ENCODE measurements at regions not wholly inside any gene's neighbourhood (a gene's known extent, or its start where the extent isn't known, plus 50 kb on each side); places are given as distances from the start of the nearest gene placed in this dataset.

GRCh38 chr4:83974111-83974780 lies 438.3 kb downstream of the GPAT3 start:
- Mint-ChIP-seq H3K36me3 (ENCODE audit: unreplicated experiment) (no peaks in the 10 kb centered on the region), H3K9me3 (ENCODE audit: unreplicated experiment) (no peaks in the 10 kb centered on the region), H3K27ac (ENCODE audit: unreplicated experiment) (no peak overlapping the region), H3K27me3 (ENCODE audit: unreplicated experiment) (no peaks in the 10 kb centered on the region), H3K4me3 (ENCODE audit: unreplicated experiment) (no peak overlapping the region), H3K4me1 (ENCODE audit: low read depth, unreplicated experiment) (no peaks in the 10 kb centered on the region)
- TF ChIP-seq CTCF (IDR thresholded peaks at IDR 0.05; ENCODE audit: partially characterized antibody, unreplicated experiment), result no peak
- DNase-seq, result no peak

GRCh38 chr4:83964996-83965541 lies 429.2 kb downstream of the GPAT3 start:
- H3K27me3 Mint-ChIP-seq (ENCODE audit: unreplicated experiment), result no peaks in the 10 kb centered on the region
- H3K27ac Mint-ChIP-seq (ENCODE audit: unreplicated experiment), result no peak overlapping the region
- no peaks in the 10 kb centered on the region for H3K4me1 Mint-ChIP-seq (ENCODE audit: low read depth, unreplicated experiment)
- no peak for DNase-seq
- H3K36me3 Mint-ChIP-seq (ENCODE audit: unreplicated experiment), result peaks cover 24% of the 10 kb centered on the region
- H3K9me3 Mint-ChIP-seq (ENCODE audit: unreplicated experiment), result peaks cover 2% of the 10 kb centered on the region
- H3K4me3 Mint-ChIP-seq (ENCODE audit: unreplicated experiment), result no peak overlapping the region
- no peak for TF ChIP-seq CTCF (IDR thresholded peaks at IDR 0.05; ENCODE audit: partially characterized antibody, unreplicated experiment)

- Mint-ChIP-seq H3K36me3 (ENCODE audit: unreplicated experiment) (peaks cover 29% of the 10 kb centered on the region), H3K4me3 (ENCODE audit: unreplicated experiment) (no peak overlapping the region), H3K4me1 (ENCODE audit: low read depth, unreplicated experiment) (no peaks in the 10 kb centered on the region), H3K27ac (ENCODE audit: unreplicated experiment) (no peak overlapping the region), H3K27me3 (ENCODE audit: unreplicated experiment) (no peaks in the 10 kb centered on the region), H3K9me3 (ENCODE audit: unreplicated experiment) (peaks cover 2% of the 10 kb centered on the region)
- no peak for DNase-seq
- TF ChIP-seq CTCF (IDR thresholded peaks at IDR 0.05; ENCODE audit: partially characterized antibody, unreplicated experiment), result no peak
Observed at GRCh38 chr4:83962492-83962891, 426.6 kb downstream of the GPAT3 start.

GRCh38 chr4:83961575-83961974 lies 425.7 kb downstream of the GPAT3 start:
- Mint-ChIP-seq H3K36me3 (ENCODE audit: unreplicated experiment) (peaks cover 27% of the 10 kb centered on the region), H3K27me3 (ENCODE audit: unreplicated experiment) (no peaks in the 10 kb centered on the region), H3K4me1 (ENCODE audit: low read depth, unreplicated experiment) (no peaks in the 10 kb centered on the region), H3K4me3 (ENCODE audit: unreplicated experiment) (no peak overlapping the region), H3K27ac (ENCODE audit: unreplicated experiment) (no peak overlapping the region), H3K9me3 (ENCODE audit: unreplicated experiment) (peaks cover 2% of the 10 kb centered on the region)
- DNase-seq, result no peak
- TF ChIP-seq CTCF (IDR thresholded peaks at IDR 0.05; ENCODE audit: partially characterized antibody, unreplicated experiment), result no peak

GRCh38 chr4:83959160-83959559 lies 423.3 kb downstream of the GPAT3 start:
- no peaks in the 10 kb centered on the region for H3K9me3 Mint-ChIP-seq (ENCODE audit: unreplicated experiment)
- no peak for DNase-seq
- TF ChIP-seq CTCF (IDR thresholded peaks at IDR 0.05; ENCODE audit: partially characterized antibody, unreplicated experiment), result no peak
- no peak overlapping the region for H3K27ac Mint-ChIP-seq (ENCODE audit: unreplicated experiment)
- H3K4me1 Mint-ChIP-seq (ENCODE audit: low read depth, unreplicated experiment), result no peaks in the 10 kb centered on the region
- no peaks in the 10 kb centered on the region for H3K27me3 Mint-ChIP-seq (ENCODE audit: unreplicated experiment)
- H3K36me3 Mint-ChIP-seq (ENCODE audit: unreplicated experiment), result peaks cover 16% of the 10 kb centered on the region
- H3K4me3 Mint-ChIP-seq (ENCODE audit: unreplicated experiment), result no peak overlapping the region
